Skeletal muscle cell (primary cell): ENCODE measurements at regions not wholly inside any gene's neighbourhood (a gene's known extent, or its start where the extent isn't known, plus 50 kb on each side); places are given as distances from the start of the nearest gene placed in this dataset.

Source experiments
- DNase-seq: peaks from one replicate; pipeline ENCODE4 v3.0.0-alpha.2; 2010; ENCODE audit warnings: low read depth
- H3K4me3 ChIP-seq: 2 replicates; pipeline ENCODE4 v1.5.1; 2011; ENCODE audit warnings: low read depth, mild to moderate bottlenecking, control low read depth, low read length, moderate library complexity

DNA sequence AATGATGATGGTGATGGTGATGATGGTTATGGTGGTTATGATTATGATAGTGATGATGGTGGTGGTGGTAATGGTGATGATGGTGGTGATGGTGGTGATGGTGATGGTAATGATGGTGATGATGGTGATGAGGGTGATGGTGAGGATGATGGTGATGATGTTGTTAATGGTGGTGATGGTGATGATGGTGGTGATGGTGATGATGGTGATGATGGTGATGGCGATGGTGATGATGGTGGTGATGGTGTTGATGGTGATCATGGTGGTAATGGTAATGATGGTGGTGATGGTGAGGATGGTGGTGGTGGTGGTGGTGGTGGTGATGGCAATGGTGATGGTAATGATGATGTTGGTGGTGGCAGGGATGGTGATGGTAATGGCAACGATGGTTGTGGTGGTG is 1222.5 kb downstream of the BRD1 start:
- DNase-seq = no peak
- H3K4me3 ChIP-seq = no peak overlapping the region

DNA sequence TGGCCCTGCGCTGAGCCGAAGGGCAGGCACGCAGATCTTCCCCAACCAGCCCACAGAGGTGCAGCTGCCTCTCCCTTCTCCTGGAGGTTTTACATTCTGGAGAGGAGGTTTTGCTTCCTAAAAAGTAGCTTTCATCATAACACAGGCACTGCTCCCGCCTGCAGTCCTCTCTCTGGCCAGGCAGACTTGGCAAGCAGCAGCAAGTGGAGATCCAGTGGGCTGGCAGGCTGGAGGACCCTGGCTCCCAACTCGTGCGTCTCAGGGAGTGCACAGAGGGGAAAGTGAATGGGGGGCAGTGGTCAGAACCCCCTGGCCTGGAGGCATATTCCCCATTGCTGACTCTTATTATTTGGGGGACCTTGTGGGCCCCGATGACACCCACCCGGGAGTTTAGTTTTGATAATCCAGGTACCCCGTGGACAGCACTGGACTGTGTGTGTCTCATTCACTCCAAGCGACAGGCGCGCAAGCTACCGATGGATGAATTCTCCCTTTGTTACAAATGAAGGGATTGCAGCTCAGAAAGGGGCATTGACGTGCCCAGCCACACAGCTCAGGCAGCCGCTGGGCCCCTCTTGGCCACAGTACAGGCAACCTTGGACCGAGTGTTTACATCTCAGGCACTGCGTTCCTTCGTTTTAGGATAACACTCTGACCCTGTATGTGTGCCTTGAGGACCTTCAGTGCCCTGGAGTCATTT is 1223.9 kb downstream of the BRD1 start:
- no peak for DNase-seq

DNA sequence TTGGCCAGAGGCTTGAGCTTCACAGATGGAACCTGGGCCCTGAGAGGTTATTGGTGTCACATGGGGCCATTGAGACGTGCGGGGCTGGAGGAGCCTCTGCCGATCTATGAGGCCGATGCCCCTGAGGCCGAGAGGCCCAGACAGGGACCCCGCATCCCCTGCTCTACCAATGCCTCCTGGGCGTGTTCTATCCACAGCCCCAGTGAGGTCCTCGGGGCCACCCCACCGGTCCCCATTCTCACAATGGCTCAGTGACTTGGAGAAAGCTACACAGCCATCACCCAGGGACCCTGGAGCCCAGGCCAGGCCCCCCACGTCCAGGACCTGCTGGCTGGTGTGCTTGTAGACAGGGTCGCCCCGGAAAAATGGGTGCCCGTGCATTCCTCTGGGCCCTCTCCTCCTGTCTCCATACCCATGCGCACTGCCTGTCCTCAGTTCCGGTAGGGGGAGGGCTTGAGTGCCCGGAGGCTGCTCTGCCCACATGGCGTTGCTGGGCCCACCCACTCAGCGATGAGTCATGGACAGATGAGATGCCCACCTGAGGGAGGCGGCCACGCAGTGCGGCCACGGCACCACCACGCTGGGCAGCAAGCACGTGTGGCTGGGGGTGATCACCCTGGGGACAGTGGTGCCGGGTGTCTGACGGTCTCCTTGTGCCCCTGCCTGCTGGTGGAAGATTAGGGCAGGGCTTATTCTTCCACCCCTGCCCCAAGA is 1224.7 kb downstream of the BRD1 start:
- no peak overlapping the region for H3K4me3 ChIP-seq
- no peak for DNase-seq

More for the DNA sequence above, 1223.9 kb downstream of the BRD1 start:
- H3K4me3 ChIP-seq = no peak overlapping the region

DNA sequence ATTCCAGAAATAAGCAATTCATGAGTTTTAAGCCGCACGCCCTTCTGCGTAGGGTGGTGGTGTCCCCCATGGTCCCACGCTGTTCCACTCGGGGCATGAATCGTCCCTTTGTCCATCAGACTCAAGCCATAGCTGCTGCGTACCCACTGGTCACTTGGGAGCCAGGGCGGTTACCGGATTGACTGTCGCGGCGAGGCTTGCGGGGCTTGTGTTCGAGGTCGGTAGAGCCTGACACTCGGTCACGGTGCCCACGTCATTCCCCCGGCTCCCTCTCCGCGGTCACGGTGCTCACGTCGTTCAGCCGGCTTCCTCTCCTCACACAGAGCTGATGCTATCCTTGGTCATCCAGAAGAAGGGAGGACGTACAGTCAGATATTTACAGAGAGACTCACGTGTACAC is 1227.0 kb downstream of the BRD1 start:
- no peak for DNase-seq
- H3K4me3 ChIP-seq = no peak overlapping the region

DNA sequence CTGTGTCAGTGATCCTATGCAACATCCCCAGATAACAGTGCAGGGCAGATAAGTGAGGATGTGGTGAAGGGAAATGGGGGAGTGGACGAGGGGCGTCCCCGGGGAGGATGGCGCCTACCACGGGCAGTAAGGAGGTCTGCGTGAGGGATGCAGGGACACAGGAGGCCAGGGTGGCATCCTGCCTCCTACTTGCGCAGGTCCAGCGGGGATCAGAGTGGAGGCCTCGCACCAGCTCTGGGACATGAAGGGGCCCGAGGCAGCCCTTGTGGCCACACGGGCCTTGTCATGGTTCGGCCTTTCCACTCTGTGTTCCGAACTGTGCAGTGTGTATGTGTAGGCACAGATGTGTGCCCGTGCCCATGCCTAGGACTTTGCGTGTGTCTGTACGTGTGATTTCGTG is 1227.5 kb downstream of the BRD1 start:
- H3K4me3 ChIP-seq = no peak overlapping the region
- DNase-seq = no peak

DNA sequence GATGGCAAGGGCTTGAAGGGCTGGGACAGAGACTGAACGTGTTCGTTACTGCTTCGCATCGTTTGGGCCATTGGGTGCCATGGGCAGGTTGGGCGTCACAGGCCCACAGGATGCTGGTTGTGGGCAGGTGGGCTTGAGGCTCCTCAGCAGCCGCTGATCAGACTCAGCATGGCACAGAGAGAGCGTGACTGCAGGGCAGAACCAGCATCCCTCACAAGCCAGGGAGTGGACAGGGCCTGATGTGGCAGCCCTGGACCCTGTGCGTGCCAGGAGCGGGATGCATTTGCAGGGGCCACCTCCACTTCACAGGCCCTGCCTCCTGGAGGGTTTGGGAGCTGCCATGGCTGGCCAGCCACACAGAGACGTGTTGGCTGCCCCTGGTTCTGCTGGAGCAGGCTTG is 1228.3 kb downstream of the BRD1 start:
- H3K4me3 ChIP-seq = no peak overlapping the region
- no peak for DNase-seq

DNA sequence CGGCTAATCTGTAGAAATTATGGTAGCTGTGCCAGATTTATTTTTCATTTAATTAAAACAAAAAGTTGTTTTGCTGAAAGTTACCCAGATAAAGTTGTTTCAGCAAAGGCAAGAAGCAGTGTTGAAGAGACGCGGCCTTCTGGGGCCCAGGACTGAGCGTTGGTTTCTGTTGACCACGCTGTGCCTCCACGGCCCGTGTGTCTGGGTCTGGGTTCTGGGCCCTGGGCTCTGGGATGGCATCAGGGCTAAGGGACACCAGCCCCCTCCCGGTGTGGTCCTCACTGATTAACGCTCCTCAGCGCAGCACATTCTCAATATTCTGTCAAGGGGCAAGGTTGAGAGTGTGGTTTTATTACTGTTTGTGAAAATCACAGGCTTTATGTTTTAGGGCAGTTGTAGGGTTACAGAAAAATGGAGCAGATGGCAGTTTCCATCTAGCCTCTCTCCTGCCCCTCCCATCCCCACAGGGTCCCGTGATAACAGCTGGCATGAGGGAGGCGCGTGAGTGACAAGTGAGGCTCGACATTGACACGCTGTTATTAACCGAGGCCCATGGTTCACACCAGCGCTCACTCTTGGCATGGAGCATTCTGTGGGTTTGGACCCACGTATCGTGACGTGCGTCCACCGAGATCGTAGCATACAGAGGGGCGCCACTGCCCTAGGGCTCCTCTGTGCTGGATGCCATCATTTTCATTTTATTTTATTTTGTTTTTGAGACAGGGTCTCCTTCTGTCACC is 1231.4 kb downstream of the BRD1 start:
- no peak for DNase-seq
- no peak overlapping the region for H3K4me3 ChIP-seq

DNA sequence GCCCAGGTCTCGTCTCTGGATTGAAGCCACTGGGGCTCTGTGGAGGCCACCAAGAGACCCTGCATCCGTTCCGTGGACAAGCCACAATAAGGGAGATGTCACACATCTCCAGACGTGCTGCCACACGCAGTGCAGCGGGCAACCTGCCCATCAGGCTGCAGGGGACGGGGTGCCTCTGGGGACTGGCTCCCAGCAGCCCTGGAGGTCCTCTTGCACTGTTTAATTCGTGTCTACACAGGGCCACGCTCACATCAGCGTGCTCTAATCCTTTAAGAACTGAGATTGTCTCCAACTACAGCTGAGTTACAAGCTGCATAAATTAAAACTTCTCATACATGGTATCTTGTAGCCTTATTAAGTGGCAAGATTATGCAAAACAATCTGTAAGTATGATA is 1232.2 kb downstream of the BRD1 start:
- no peak overlapping the region for H3K4me3 ChIP-seq
- no peak for DNase-seq

DNA sequence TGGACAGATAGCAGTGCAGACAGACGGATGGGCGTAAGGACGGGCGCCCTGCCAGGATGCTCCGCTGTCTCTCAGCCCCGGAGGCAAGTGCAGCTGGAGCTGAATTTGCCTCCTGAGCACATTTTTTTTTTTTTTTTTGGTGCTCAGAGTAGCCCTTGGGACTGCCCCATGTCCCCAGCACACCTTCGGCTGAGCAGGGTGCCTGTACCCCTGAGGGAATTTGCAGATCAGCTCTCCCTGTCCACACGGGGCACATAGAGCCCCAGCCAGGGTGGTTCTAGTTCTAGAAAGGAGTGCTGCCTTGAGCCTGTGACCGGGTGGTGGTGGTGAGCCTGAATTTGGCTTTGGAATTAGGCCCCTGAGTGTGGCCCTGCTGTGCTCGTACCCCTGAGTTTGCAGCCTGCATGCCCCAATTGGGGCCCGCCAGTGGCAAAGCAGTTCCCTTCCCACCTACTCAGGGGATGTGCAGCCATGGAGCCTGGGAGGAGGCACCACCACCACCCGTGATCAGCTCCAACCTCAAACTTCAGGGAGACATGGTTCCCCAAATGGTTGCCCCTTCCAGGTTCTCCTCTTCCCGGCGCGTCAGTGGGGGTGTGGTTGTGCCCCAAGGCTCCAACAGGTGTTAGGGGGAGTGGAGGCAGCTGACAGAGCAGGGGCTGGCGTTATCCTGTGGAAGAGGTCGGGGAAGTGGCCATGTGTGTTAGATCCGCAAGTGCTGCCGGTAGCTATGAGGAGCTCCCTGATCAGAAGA is 1232.7 kb downstream of the BRD1 start:
- DNase-seq = no peak

DNA sequence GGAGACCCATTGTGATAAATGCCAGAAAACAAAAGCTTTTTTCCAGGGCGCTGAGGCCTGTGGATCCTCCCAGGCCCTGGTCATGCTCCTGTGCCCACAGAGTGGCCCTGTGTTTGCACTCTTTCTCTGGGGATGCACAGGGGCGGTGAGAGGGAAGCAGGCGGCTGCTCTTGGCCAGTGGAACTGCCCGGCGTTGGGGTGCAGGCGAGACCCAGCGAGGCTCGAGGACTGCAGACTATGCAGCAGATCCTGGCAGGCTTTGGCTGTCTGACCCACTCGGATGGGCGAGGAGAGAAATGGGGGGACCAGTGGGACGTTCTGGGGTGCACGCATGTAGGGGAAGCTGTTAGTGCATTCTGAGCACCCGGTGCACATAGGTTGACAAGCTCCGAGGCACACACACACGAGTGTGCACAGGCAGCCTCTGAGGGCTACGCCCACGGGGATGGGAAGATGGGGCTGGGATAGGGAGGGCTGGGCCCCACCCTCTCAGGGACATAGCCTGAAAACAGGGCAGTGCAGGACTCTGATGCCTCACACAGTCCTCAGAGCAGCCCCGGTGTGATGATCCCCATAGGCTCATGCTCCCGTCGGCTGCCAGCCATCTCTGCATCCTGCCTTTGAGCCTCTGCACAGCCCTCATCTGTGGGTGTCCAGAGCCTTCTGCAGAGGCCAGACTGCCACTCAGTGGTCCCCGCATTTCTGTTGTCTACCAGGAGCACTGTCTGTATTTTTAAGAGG is 1233.5 kb downstream of the BRD1 start:
- no peak for DNase-seq
- no peak overlapping the region for H3K4me3 ChIP-seq

More for the DNA sequence above, 1232.7 kb downstream of the BRD1 start:
- no peak overlapping the region for H3K4me3 ChIP-seq

DNA sequence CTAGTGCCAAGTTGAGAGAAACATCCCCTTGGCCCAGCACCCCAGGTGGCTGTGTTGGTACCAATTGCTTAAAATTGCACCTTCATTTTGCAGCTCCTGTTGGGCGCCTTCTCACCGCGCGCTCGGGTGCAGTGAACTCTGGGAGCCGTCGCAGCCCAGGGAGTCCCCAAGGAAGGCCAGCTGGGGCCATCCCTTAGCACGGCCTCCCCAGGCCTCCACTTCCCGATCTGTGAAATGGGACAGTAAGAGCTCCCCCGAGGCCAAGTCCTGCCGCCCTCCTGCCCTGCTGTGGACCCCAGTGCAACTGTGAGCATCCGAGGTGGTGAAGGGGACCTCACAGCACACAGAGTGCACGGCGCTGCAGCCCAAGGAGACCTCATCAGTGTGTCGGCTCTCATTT is 1234.1 kb downstream of the BRD1 start:
- H3K4me3 ChIP-seq = no peak overlapping the region

DNA sequence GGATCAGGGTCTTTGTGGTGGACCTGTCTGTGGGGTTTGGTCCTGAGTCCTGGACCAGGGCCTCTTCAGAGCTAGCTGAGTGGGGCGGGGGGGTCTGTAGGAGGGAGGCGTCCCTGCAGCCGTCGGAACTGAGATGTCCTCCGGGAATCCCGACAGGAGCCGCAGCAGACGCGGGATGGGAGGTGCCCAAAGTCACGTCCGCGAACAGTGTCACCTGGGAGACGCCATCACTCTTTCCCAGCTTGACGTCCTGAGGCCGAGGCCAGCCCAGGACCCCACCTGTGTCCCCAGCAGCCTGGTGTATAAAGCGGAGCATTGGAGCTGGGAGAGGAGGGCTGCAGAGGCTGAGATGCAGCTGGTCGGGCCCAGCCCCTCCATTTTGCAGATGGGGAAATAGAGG is 1234.7 kb downstream of the BRD1 start:
- no peak for DNase-seq
- H3K4me3 ChIP-seq = no peak overlapping the region

More for the DNA sequence above, 1234.1 kb downstream of the BRD1 start:
- DNase-seq = no peak

DNA sequence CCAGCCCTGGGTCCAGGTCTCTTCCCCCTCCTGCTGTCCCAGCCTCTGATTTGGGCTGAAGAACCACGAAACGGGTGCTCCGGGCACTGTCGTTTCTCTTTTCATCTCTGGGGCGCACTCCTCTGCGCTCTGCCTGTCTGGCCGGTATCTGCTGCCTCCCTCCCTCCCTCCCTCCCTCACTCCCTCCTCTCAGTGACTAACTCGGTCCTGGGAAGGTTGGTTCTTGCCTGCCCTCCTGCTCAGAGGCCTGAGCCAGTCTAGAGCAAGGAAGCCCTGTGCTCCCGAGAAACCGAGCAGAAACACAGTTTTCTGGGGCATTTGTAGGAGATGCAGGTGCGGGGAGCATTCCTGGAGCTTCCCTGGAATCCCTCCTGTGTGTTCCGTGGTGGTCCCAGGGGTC is 1235.2 kb downstream of the BRD1 start:
- DNase-seq = no peak

DNA sequence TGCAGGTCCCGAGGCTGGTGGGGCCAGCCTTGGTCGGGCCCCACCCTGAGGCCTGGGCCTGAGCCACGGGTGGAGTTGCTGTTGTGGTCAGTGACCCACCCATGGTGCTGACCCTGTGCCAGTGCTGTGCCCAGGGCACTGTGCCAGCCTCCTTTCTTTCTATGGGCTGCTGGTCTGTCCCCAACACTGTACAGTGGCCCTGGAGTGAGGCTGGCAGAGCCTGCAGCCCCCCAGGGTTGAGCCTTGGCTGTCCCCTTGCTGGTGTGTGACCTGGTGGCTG is 1235.7 kb downstream of the BRD1 start:
- DNase-seq = no peak
- no peak overlapping the region for H3K4me3 ChIP-seq

More for the DNA sequence above, 1235.2 kb downstream of the BRD1 start:
- no peak overlapping the region for H3K4me3 ChIP-seq

DNA sequence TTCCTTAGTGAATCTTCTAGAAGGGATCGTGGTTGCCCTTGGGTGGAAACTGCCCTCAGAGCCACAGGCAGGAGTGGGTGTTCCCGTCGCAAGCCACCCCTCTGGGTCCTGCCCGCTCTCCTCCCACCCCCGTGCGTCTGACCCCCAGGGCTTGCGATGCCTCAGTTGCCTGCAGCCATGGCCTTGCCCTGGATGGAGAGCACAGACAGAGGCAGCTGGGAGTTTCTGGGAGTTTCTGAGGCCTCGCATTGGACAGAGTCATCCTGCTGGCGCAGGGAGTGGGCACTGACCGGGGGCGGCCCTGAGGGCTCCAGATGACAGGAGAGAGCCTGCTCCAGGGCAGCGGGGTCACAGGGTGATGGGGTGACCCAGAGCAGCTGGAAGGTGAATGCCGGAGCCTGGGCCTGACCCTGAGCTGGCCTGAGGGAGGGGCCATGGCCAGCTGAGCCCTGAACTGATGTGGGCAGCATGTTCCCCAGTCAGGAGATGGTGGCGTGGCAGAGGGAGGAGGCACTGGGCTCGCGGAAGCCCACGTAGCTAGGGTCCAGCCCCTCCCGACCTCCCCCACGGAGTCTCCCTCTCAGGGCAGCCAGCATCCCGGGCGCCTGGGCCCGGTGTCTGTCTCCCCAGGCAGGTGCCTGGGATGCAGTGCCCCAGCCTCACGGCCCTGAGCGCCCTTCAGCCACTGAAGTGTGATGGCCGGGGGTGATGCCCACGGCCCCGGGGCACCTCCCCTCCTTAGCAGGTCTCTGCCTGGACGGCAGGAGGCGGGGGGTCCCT is 1236.2 kb downstream of the BRD1 start:
- no peak overlapping the region for H3K4me3 ChIP-seq
- DNase-seq = no peak

DNA sequence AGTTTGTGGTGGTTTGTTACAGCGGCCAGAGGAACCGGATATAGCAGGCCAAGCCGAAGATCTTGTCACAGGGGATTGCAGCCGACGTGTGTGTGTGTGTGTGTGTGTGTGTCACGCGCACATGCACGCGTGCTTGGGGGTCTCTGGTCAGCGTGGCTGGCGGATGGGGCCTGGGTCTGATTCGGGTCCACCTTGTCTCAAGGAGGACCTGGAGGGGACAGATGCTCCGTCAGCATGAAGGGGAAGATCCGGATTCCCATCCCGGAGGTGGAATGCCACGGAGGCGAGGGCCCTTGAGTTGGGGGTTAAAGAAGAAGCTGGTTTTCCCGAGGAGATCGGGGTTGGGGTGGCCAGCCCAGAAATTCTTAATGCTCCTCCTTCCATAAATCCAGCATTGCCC is 1237.8 kb downstream of the BRD1 start:
- H3K4me3 ChIP-seq = no peak overlapping the region
- DNase-seq = no peak

DNA sequence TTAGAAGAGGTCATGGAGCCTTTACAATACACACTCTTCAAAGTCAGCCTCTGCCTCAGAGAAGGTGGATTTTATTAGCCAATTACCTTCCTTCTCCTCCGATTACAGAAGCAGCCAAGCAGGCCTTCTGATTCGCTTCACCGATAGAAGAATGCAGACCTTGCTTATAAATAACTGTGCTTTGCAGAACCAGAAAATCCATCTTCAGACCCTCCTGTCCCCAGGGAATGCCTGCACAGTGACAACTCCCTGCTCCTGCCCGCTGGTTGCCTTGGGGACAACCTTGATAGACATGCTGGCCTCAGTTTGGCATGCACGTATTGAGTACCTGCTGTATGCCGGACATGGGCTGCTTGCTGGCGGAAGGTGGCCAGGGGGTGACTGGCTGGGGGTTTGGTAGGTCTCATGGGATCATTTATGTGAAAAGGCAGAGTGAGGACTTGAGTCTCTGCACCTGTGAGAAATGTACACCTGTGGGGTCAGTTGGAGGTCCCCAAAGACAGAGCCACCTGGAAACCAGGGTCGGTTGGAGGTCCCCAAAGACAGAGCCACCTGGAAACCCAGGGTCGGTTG is 1238.7 kb downstream of the BRD1 start:
- no peak overlapping the region for H3K4me3 ChIP-seq
- DNase-seq = no peak

DNA sequence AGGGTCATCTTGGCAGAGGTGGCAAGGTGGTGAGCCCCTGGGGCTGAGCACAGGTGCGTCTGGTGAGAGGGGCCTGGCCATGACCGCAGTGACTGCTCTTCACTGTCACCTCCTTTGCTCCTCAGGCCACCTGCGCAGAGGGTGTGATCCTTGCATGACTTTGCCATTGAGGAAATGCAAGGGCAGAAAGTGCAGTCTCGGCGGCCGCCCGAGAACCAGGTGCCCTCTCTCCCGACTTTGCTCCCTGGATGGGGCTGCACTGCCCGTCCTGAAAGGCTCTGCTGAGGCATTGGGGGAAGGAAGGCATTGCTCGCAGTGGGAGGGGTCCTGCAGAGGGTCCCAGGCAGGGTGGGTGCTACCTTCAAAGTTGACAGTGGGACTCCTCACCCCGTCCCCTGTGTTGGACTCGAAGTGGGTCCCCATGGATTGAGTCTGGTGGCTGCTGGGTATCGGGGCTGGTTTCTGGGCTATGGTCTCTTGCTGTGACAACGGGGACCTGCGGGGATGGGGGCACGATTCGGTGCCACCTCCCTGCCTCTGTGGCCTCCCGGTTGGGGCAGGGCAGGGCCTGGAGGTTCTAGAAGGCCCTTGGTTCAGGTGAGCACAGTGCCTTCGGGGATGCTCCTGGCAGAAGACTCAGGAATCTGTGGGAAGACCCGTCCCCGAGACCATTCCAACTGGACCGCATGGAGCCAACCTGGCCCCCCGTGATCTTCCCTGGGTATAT is 1239.4 kb downstream of the BRD1 start:
- H3K4me3 ChIP-seq = no peak overlapping the region
- no peak for DNase-seq
